Endothelial cell of umbilical vein (primary cell): ENCODE measurements at regions not wholly inside any gene's neighbourhood (a gene's known extent, or its start where the extent isn't known, plus 50 kb on each side); places are given as distances from the start of the nearest gene placed in this dataset.

ENCODE experiments used
- CTCF ChIP-seq, 2 donors: IDR thresholded peaks; 1 replicate in 1 of 2; 2 replicates in 1 of 2; pipeline ENCODE4 v1.5.1; 2011; ENCODE audit warnings: low read length in 2 of 2, mild to moderate bottlenecking in 2 of 2, moderate library complexity in 2 of 2, control low read depth in 1 of 2, inconsistent platforms in 1 of 2, low read depth in 1 of 2; ENCODE audit not compliant: insufficient read depth in 1 of 2; ENCODE audit errors: extremely low read depth in 1 of 2
- EZH2 ChIP-seq: IDR thresholded peaks from 2 replicates; pipeline ENCODE4 v1.6.1; 2012; ENCODE audit warnings: borderline replicate concordance, low read depth, mild to moderate bottlenecking, moderate library complexity, low read length, inconsistent platforms; ENCODE audit not compliant: severe bottlenecking
- GATA2 ChIP-seq: IDR thresholded peaks from 2 replicates; pipeline ENCODE4 v1.7.0; 2011; ENCODE audit warnings: low read depth, mild to moderate bottlenecking, moderate library complexity, mixed read lengths, low read length; ENCODE audit not compliant: insufficient read length, insufficient read depth
- MAX ChIP-seq: IDR thresholded peaks from 2 replicates; pipeline ENCODE4 v1.6.1; 2011; ENCODE audit not compliant: insufficient read depth, insufficient read length
- POLR2AphosphoS5 ChIP-seq: IDR thresholded peaks from 2 replicates; pipeline ENCODE4 v1.6.1; 2012; ENCODE audit warnings: low read depth, mild to moderate bottlenecking, control low read depth, low read length, moderate library complexity; ENCODE audit not compliant: insufficient read depth

DNA sequence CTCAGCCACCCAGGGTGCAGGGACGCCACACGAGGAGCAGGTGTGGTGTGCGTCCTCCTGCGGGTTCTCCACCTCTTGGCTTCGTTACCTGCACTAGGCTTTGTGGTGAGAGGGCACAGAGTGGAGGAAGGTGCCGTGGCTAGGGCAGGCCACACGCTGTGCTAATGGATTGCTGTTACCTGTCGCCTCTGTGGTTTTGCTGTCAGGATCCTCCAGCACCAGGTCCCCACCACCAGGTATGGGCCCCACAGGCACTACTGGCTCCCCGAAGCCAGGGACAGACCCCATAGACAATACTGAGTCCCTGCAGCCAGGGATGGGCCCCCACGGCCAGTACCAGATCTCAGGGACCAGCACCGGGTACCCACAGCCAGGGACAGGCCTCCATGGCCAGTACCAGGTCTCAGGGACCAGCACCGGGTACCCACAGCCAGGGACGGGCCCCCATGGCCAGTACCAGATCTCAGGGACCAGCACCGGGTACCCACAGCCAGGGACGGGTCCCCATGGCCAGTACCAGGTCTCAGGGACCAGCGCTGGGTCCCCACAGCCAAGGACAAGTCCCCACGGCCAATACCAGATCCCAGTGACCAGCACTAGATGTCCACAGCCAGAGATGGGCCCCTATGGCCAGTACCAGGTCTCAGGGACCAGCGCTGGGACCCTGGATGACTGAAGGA lies 315.6 kb downstream of the SEC14L1 start:
- TF ChIP-seq CTCF (IDR thresholded peaks at IDR 0.05; ENCODE audit: extremely low read depth in 1 of 2, insufficient read depth in 1 of 2, low read depth in 1 of 2, low read length in 2 of 2) (no peak), POLR2AphosphoS5 (no peak), GATA2 (no peak), EZH2 (no peak), MAX (no peak)
